MG63 (cell line): ENCODE measurements at regions not wholly inside any gene's neighbourhood (a gene's known extent, or its start where the extent isn't known, plus 50 kb on each side); places are given as distances from the start of the nearest gene placed in this dataset.

Experiments used
- DNase-seq: peaks from one replicate; pipeline ENCODE4 v3.0.0-alpha.2; 2020
- H3K27me3 ChIP-seq: fragments of 250-450 bp; sonication (Bioruptor Pico); 2 replicates; pipeline ENCODE4 v1.5.1; 2020; ENCODE audit warnings: mild to moderate bottlenecking, moderate library complexity
- H3K36me3 ChIP-seq: fragments of 250-450 bp; sonication (Bioruptor Pico); 2 replicates; pipeline ENCODE4 v1.5.1; 2020; ENCODE audit warnings: mild to moderate bottlenecking, moderate library complexity
- H3K4me3 ChIP-seq: fragments of 250-450 bp; sonication (Bioruptor Pico); 2 replicates; pipeline ENCODE4 v1.5.1; 2020; ENCODE audit warnings: mild to moderate bottlenecking, moderate library complexity
- H3K9me3 ChIP-seq: fragments of 250-450 bp; sonication (Bioruptor Pico); 2 replicates; pipeline ENCODE4 v1.5.1; 2020; ENCODE audit warnings: mild to moderate bottlenecking, moderate library complexity

GRCh38 chr13:112179421-112179820 lies 112.5 kb downstream of the SOX1 start:
- Histone ChIP-seq H3K36me3 (no peaks in the 10 kb centered on the region), H3K4me3 (no peak overlapping the region), H3K27me3 (no peaks in the 10 kb centered on the region), H3K9me3 (no peaks in the 10 kb centered on the region; the same call in 1 of the 2 replicates)
- DNase-seq: no peak

DNA sequence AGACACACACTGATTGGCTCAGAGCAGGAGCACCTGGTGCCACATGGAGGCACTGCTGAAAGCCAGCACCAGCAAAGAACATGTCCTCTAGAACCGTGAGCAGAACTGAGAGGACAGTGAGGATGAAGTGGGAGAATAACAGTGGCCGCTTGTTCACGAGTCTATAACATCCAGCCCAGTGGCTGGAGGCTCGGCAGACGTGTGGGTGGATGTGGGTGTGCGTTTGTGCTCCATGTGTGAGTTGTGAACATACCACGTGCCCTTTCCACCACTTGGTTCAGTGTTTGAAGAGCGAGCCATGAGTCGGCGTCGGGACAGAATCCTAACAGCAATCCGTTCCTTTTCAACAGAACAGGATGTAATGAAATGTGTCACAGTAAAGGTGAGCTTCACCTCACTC lies 113.0 kb downstream of the SOX1 start:
- H3K4me3 ChIP-seq: no peak overlapping the region
- no peaks in the 10 kb centered on the region; the same call in 1 of the 2 replicates for H3K9me3 ChIP-seq
- H3K36me3 ChIP-seq: no peaks in the 10 kb centered on the region
- no peaks in the 10 kb centered on the region for H3K27me3 ChIP-seq
- no peak for DNase-seq

GRCh38 chr13:112181336-112182067 lies 114.6 kb downstream of the SOX1 start:
- no peaks in the 10 kb centered on the region for H3K36me3 ChIP-seq
- no peak overlapping the region for H3K4me3 ChIP-seq
- H3K9me3 ChIP-seq: no peaks in the 10 kb centered on the region
- H3K27me3 ChIP-seq: no peaks in the 10 kb centered on the region
- DNase-seq: no peak

DNA sequence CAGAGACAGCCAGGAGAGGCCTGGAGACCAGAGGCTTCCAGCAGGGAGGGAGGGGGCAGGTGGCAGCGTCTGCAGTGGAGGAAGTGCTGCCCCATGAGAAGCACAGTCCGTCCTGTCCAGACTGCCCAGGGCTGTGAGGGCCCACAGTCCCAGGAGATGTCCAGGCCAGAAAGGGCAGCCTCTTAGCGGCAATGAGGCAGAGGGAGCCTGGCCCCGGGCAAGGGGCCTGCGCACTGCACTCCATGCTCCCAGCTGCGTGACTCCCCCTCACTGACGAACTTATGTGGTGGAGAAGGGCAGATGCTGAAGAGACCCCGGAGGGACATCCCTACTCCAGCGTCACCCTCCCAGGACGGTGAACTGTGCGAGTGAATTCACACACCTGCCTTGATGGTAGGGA lies 115.3 kb downstream of the SOX1 start:
- no peak overlapping the region for H3K4me3 ChIP-seq
- no peaks in the 10 kb centered on the region for H3K27me3 ChIP-seq
- no peak for DNase-seq
- no peaks in the 10 kb centered on the region for H3K9me3 ChIP-seq
- no peaks in the 10 kb centered on the region for H3K36me3 ChIP-seq

DNA sequence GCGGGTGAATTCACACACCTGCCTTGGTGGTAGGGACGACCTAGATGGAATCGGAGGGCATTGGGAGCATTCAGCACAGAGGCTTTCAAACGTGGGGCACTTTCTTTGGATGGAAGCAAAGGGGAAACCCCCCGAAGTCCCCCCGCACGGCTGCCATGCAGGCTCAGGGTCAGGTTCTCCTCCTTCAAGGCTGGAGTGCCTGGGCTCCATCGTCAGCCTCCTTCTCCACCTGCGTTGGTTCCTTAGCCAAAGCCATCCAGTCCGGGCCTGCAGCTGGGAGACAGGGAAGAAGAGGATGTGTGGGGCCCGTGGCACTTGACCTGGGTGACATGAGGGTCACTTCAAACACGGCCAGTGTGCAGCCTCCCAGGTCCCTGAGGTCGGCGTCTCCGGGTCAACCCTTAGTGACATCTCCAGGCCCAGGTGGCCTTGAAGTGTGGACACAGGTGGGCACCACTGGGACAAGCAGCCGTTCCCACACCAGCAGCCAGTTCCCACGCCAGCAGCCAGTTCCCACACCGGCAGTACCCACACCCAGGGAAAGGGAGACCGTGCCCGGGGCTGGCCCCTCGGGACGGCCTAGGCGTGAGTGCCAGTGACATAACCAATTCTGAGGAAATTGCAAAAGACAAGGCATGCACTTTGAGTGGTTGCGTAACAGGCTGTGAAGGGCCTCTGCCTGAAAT lies 116.0 kb downstream of the SOX1 start:
- DNase-seq: no peak
- Histone ChIP-seq H3K27me3 (no peaks in the 10 kb centered on the region), H3K9me3 (no peaks in the 10 kb centered on the region), H3K4me3 (no peak overlapping the region), H3K36me3 (no peaks in the 10 kb centered on the region)

- no peaks in the 10 kb centered on the region for H3K9me3 ChIP-seq
- no peak for DNase-seq
- no peaks in the 10 kb centered on the region for H3K27me3 ChIP-seq
- H3K36me3 ChIP-seq: no peaks in the 10 kb centered on the region
- H3K4me3 ChIP-seq: no peak overlapping the region
Measured at GRCh38 chr13:112183532-112184090, 116.7 kb downstream of the SOX1 start.

DNA sequence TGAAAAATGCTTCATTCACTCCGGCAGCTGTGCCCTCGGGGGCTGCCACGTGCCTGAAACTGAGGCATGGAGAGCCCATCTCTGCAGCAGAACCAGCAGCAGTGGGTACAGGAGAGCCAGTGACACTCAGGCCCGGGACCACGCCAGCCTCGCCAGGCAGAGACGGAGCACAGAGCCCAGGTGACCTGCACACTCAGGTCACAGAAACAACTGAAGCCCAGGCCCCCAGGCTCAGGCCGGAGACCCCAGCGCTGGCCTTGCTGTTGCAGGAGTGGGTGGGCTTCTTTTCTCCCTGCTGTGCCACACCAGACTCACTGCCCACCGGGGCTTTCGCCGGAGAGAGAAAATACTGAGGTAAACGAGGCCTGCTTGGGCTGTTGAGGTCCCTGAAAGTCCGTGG lies 117.3 kb downstream of the SOX1 start:
- no peak for DNase-seq
- no peaks in the 10 kb centered on the region for H3K27me3 ChIP-seq
- H3K9me3 ChIP-seq: no peaks in the 10 kb centered on the region
- no peaks in the 10 kb centered on the region for H3K36me3 ChIP-seq
- no peak overlapping the region for H3K4me3 ChIP-seq

GRCh38 chr13:112184851-112185371 lies 118.0 kb downstream of the SOX1 start:
- H3K9me3 ChIP-seq: no peaks in the 10 kb centered on the region
- H3K36me3 ChIP-seq: no peaks in the 10 kb centered on the region
- H3K4me3 ChIP-seq: no peak overlapping the region
- DNase-seq: no peak
- no peaks in the 10 kb centered on the region for H3K27me3 ChIP-seq

GRCh38 chr13:112185466-112185865 lies 118.5 kb downstream of the SOX1 start:
- Histone ChIP-seq H3K36me3 (no peaks in the 10 kb centered on the region), H3K9me3 (no peaks in the 10 kb centered on the region), H3K27me3 (no peaks in the 10 kb centered on the region), H3K4me3 (no peak overlapping the region)
- no peak for DNase-seq

GRCh38 chr13:112186091-112186490 lies 119.1 kb downstream of the SOX1 start:
- no peaks in the 10 kb centered on the region for H3K9me3 ChIP-seq

DNA sequence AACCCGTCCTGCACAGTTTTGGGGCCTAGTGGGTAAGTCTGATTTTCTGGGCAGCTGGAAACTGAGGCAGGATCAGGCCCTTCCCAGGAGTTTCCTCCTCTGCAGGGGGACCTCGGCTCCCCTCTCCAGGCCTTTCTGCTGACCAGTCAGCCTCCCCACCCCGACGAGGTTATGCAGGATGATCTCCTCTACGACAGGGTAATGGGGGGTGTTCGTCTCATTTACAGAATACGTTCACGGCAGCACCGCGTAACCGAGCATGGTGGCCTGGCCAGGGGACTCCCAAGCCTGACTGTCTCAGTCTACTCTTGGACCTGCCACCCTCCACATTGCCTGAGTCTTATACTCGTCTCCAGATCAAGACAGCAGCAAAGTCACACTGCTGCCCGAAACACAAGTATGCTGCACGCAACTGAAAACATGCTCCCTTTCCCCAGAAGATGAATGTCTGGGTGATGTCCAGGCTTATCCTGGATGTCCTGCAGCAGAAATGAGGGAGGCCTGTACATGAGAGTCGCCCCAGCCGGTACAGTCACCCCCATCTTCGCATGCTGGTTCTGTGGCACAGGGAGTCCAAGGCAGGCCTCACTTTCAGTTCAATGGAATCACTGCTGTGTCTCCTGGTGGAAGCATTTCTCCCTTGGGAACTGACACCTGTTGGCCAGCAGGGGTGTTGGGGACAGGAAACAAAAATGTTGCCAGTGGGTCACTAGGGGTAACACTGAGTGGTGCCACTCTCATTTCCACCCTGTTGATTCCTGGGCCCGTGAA lies 120.8 kb downstream of the SOX1 start:
- H3K36me3 ChIP-seq: no peaks in the 10 kb centered on the region
- no peaks in the 10 kb centered on the region for H3K27me3 ChIP-seq
- no peaks in the 10 kb centered on the region for H3K9me3 ChIP-seq

More at GRCh38 chr13:112186091-112186490, 119.1 kb downstream of the SOX1 start:
- Histone ChIP-seq H3K36me3 (no peaks in the 10 kb centered on the region), H3K27me3 (no peaks in the 10 kb centered on the region), H3K4me3 (no peak overlapping the region)
- no peak for DNase-seq

GRCh38 chr13:112188298-112188610 lies 121.3 kb downstream of the SOX1 start:
- Histone ChIP-seq H3K4me3 (no peak overlapping the region), H3K36me3 (no peaks in the 10 kb centered on the region), H3K27me3 (no peaks in the 10 kb centered on the region), H3K9me3 (no peaks in the 10 kb centered on the region)
- no peak for DNase-seq

More for the DNA sequence above, 120.8 kb downstream of the SOX1 start:
- no peak overlapping the region for H3K4me3 ChIP-seq
- DNase-seq: no peak

- no peak for DNase-seq
- Histone ChIP-seq H3K4me3 (no peak overlapping the region), H3K9me3 (no peaks in the 10 kb centered on the region), H3K36me3 (no peaks in the 10 kb centered on the region), H3K27me3 (no peaks in the 10 kb centered on the region)
Measured at GRCh38 chr13:112193463-112194166, 126.7 kb downstream of the SOX1 start.

DNA sequence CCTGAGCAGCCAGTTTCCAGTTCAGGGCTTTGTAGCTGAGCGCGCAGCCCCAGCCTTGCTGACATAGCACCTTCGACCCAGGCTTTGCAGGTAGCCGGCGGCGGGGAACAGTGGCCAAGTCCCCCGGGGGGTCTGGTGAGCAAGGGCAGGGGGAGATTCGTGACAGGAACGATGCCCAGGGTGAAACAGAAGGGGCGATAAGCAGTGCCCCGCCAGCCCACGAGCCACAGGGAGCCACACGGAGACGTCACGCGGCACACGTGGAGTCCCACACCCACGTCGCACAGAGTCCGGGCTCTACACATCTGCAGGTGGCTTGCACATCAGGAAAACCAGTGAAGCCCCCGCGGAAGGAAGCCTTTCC lies 127.2 kb downstream of the SOX1 start:
- no peak overlapping the region for H3K4me3 ChIP-seq
- H3K27me3 ChIP-seq: no peaks in the 10 kb centered on the region
- no peak for DNase-seq
- H3K36me3 ChIP-seq: no peaks in the 10 kb centered on the region
- H3K9me3 ChIP-seq: no peaks in the 10 kb centered on the region

DNA sequence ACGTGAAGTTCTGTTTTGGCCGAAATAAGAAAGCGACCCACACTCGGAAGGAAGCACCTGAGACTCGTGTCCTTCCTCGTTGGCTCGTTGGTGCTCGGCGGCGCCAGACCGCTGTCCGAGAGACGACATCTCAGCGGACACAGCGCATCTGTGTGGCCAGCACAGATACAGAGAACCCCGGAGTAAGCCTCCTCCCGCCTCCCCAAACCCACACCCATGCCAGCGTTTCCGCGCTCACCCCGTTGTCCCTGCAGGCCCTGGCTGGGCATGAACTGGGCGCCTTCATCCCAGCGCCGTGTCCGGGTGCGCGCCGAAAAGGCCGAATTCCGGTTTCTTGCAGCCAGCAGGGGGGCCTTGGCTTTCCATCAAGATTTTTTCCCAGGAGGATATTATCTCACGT lies 127.6 kb downstream of the SOX1 start:
- Histone ChIP-seq H3K9me3 (no peaks in the 10 kb centered on the region), H3K36me3 (no peaks in the 10 kb centered on the region), H3K27me3 (no peaks in the 10 kb centered on the region), H3K4me3 (no peak overlapping the region)
- DNase-seq: no peak

DNA sequence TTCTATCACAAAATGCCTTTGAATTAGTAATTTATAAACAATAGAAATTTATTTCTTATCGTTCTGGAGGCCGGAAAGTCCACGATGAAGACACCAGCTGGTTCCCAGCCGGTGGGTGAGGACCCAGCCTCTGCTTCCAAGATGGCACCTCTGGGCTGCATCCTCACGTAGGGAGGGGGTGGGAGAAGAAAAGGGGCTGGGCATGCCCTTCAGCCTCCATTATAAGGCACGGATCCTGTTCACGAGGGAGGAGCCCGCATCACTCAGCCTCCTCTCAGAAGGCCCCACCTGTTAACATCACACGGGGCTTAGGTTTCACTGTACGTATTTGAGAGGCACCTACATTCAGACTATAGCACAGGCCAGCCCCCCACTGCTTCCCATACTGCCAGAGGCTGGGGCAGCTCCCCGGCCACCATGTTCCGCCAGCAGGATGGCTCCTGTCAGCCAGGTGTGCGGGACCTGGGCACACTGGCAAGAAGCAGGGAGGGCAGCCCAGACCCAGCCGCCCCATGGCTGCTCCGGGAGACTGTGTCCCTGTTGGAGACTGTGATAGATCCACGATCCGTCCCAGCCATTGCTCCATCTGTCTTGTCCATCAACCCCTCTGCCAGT lies 131.6 kb downstream of the SOX1 start:
- Histone ChIP-seq H3K27me3 (no peaks in the 10 kb centered on the region), H3K4me3 (no peak overlapping the region), H3K36me3 (no peaks in the 10 kb centered on the region), H3K9me3 (no peaks in the 10 kb centered on the region)
- no peak for DNase-seq
